GM10266 (cell line): ENCODE measurements at regions not wholly inside any gene's neighbourhood (a gene's known extent, or its start where the extent isn't known, plus 50 kb on each side); places are given as distances from the start of the nearest gene placed in this dataset.

Experiments
- DNase-seq: peaks from one replicate; pipeline ENCODE4 v3.0.0; 2012; ENCODE audit errors: extremely low spot score
- TF ChIP-seq, protein P1 (sequence below): IDR thresholded peaks from 2 replicates; pipeline ENCODE4 v1.5.1; 2012; ENCODE audit warnings: mild to moderate bottlenecking, low read depth; ENCODE audit not compliant: control insufficient read depth, insufficient read depth; ENCODE audit errors: missing control alignments

DNA sequence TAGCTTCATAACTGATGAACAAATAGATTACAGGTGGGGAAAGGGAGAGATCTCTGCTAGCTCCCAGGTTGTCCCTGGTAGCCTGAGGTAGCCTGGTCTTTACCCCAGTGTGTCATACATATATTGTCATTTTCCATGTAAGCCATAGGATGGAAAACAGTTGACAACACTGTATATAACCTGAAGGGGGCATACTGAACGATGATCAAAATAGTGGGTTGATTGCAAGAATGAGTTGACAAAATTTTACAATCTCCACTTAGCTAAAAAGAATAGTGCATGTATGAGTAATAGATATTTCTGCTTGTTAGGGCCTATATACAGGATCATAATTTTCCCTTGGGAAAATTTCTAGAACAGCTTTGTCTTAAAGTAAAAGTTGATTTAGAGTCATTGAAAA lies 304.1 kb upstream of the HAND2 start:
- TF ChIP-seq, protein P1, sequence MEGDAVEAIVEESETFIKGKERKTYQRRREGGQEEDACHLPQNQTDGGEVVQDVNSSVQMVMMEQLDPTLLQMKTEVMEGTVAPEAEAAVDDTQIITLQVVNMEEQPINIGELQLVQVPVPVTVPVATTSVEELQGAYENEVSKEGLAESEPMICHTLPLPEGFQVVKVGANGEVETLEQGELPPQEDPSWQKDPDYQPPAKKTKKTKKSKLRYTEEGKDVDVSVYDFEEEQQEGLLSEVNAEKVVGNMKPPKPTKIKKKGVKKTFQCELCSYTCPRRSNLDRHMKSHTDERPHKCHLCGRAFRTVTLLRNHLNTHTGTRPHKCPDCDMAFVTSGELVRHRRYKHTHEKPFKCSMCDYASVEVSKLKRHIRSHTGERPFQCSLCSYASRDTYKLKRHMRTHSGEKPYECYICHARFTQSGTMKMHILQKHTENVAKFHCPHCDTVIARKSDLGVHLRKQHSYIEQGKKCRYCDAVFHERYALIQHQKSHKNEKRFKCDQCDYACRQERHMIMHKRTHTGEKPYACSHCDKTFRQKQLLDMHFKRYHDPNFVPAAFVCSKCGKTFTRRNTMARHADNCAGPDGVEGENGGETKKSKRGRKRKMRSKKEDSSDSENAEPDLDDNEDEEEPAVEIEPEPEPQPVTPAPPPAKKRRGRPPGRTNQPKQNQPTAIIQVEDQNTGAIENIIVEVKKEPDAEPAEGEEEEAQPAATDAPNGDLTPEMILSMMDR, result no peak
- DNase-seq, result no peak

DNA sequence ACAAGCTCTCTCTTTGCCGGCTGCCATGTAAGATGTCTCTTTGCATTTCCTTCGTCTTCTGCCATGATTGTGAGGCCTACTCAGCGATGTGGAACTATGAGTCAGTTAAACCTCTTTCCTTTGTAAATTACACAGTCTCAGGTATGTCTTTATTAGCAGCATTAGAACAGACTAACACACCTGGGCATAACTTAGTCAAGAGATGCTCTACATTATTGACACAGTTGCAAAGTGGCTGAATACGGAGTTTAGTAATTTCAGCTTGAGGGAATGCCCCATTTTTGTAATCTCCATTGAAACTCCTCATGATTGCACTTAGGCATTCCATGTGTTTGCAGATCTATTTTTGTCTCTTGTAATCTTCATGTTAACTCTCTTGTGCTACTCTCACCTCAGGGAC lies 299.5 kb upstream of the HAND2 start:
- DNase-seq, result no peak
- TF ChIP-seq, protein P1, result no peak

- TF ChIP-seq, protein P1, result no peak
- no peak for DNase-seq
These were observed 297.7 kb upstream of the HAND2 start for GRCh38 chr4:173827707-173828106.

- DNase-seq, result no peak
- TF ChIP-seq, protein P1, result no peak
These were observed 291.8 kb upstream of the HAND2 start for GRCh38 chr4:173821876-173822275.

- DNase-seq, result no peak
- TF ChIP-seq, protein P1, result no peak
These were observed 291.0 kb upstream of the HAND2 start for GRCh38 chr4:173821036-173821435.

DNA sequence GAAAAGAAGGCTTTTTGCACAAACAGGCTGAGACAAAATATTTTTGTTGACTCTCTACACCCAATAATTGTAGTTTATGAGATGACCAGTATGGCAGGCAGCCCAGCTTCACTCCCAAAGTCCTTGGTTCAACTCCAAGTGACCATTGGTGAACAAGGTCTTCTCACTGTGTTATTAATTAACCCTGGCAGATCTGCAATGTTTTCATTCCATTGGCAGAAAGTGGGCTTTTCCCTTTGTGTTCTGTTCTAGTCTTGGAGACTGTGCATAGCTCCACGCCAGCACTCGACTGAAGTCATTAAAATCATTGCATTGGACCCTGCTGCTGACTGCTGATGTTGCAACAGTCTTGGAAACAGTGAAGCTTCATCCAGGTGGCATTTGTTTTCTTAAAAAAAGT lies 277.3 kb upstream of the HAND2 start:
- no peak for DNase-seq
- TF ChIP-seq, protein P1, result no peak

DNA sequence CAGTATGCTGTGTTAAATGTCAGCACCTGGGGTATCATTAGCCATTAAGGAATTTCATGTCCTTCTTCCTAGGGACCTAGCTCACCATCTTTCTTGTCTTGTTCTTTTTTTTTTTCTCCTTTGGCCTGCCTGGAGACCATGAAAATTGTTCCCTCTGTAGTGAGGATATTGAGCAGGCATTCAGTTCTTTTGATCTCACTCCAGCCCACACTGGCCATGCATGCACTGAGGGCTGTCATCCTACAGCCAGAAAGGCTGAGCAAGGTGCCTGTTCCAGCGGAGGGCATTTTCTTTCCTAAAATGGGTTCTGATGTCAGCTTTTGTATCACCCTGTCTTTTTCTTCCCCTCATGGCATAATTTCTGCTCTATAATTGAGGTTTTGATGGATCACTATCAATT lies 275.9 kb upstream of the HAND2 start:
- TF ChIP-seq, protein P1, result no peak
- no peak for DNase-seq

GRCh38 chr4:173802662-173803022 lies 272.6 kb upstream of the HAND2 start:
- no peak for DNase-seq
- TF ChIP-seq, protein P1, result no peak
